ENCODE measurements at regions not wholly inside any gene's neighbourhood (a gene's known extent, or its start where the extent isn't known, plus 50 kb on each side); places are given as distances from the start of the nearest gene placed in this dataset.
"Not testable (repeated sequence)": the region's sequence is repeated elsewhere in the genome, so short reads cannot be mapped to it uniquely, and the experiment has no call there.

GRCh38 chr2:107462181-107462580, 364.5 kb upstream of the RGPD4 start:
- DNase-seq (ENCODE audit: low read depth), result no peak

- no peak for DNase-seq (ENCODE audit: low read depth)
Measured at GRCh38 chr2:107466241-107466640, 360.5 kb upstream of the RGPD4 start.

GRCh38 chr2:107466984-107467773, 359.5 kb upstream of the RGPD4 start:
- DNase-seq (ENCODE audit: low read depth), result no peak

- no peak for DNase-seq (ENCODE audit: low read depth)
Measured at GRCh38 chr2:107469437-107469995, 357.2 kb upstream of the RGPD4 start.

GRCh38 chr2:107473150-107473549, 353.5 kb upstream of the RGPD4 start:
- DNase-seq (ENCODE audit: low read depth), result no peak

- DNase-seq (ENCODE audit: low read depth), result no peak
Measured at GRCh38 chr2:107475859-107476258, 350.8 kb upstream of the RGPD4 start.

GRCh38 chr2:107502539-107502938, 324.2 kb upstream of the RGPD4 start:
- DNase-seq (ENCODE audit: low read depth), result no peak

DNA sequence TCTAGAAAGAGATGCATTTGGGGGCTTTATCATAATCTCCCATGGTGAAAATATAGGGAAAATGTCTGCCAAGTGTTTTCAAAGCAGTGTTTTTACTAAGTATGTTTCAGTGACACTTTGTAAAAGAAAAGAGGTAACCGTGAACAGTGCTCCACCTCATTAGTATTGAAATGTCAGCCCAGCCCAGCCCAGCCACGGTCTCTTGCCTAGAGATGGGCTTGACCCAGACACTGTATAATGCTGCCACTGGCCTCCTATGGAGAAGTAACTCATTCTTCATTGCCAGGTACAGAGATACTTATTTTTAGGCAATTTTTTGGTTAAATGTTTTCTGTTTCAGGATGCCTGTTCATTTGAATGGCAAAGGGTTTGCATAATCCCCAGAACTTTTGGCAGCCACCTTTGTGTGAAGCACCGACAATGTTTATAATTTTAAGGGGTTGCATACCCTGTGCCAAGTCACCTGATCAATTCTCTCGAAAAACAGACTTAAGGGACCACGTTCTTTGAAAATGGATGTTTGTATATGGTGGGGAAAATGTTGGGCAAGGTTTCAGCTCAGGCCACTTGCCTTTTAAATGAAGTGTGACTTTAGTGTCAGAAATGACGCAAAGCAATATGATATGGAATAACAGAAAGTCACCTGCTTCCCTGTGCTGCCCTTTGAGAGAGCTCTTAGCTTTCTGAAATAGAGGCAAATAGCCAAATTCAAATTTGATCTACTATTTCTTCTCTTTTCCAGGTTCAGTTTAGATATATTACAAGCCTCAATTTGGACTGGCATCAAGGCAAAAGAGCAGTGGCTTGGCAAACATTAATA, 314.5 kb upstream of the RGPD4 start:
- DNase-seq (ENCODE audit: low read depth), result no peak

GRCh38 chr2:107525406-107525805, 301.3 kb upstream of the RGPD4 start:
- DNase-seq (ENCODE audit: low read depth), result no peak

- no peak for DNase-seq (ENCODE audit: low read depth)
Measured at GRCh38 chr2:107529146-107529545, 297.5 kb upstream of the RGPD4 start.

DNA sequence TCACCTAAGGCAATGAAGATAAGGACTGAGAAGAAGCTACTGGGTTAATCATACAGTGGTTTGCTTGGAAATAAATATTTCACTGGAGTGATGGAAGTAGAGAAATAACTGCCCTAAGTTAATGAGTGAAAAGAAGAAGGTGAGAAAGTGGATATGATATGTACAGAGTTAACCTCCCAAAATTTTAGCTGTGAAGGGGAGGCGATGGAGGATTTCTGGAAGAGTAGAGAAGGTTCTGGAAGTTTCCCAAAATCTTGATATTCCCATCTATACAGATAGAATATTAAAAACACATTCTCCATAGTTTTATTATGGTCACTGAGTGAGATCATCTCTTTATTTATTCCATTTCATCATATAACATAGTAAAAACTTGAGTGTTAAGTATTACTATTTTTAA, 296.6 kb upstream of the RGPD4 start:
- DNase-seq (ENCODE audit: low read depth), result no peak

DNA sequence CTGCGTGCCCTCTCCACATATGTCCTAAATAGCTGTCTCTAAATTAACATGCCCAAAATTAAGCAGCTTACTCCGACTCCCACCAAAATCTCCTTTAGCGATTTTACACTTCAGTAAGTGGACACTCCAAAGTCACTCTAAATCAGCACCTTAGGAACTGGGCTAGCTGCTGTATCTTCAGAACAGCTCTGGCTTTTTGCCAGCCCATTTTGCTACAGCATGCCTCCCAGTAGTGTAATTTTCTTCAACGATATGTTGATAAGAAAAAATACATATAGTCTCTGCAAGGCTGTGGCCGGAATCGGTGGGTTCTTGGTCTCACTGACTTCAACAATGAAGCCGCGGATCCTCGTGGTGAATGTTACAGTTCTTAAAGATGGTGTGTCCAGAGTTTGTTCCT, 291.8 kb upstream of the RGPD4 start:
- no peak for DNase-seq (ENCODE audit: low read depth)

GRCh38 chr2:107535905-107536689, 290.6 kb upstream of the RGPD4 start:
- not testable (repeated sequence) for DNase-seq (ENCODE audit: low read depth)

- DNase-seq (ENCODE audit: low read depth), result no peak
Measured at GRCh38 chr2:107542314-107542740, 284.4 kb upstream of the RGPD4 start.

DNA sequence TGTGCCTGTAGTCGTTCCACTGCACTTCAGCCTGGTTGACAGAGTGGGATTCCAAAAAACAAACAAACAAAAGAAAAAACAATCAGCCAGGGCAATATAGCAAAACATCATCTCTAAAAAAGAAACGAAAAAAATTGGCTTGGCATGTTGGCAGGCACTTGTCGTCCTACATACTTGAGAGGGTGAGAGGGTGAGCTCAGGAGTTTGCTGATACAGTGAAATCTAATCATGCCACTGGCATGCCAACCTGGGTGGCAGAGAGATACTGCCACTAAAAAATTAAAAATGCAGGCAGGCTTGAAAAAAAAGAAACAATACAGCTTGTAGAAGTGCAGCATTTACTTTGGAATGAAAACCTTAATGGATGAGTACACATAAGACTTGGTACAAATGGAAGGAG, 282.9 kb upstream of the RGPD4 start:
- DNase-seq (ENCODE audit: low read depth), result no peak

DNA sequence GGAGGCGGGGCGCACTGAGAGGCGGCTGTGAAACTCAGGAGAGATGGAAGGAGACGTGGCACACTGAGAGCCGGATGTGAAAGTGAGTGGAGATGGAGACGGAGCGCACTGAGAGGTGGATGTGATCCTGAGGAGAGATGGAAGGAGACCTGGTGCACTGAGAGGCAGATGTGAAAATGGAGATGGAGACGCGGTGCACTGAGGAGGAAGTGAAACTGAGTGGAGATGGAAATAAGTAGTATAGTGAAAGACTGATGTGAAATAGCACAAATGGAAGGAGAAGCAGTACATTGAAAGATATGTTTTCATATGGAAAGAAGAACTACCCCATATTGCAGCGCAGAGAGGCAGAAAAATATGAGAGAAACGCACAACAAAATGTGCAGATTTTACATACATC, 281.6 kb upstream of the RGPD4 start:
- DNase-seq (ENCODE audit: low read depth), result no peak

- DNase-seq (ENCODE audit: low read depth), result no peak
Measured at GRCh38 chr2:107545851-107546250, 280.8 kb upstream of the RGPD4 start.

DNA sequence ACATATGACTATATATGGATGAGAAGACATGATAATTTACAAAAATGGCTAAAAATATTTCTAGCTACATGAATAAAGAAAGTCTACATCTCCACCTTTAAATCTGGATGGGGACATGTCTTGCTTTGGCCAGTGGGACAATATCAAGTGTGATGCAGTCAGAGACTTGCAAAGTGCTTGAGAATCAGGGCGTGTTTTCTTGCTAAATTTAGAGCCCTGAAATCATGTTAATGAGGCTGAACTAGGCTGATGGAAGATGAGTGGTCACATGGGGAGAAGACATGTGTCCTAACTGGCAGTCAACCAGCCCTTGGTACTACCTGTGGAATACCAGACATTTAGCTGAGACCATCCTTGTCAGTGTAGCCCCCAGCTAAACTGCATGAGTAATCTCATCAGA, 278.5 kb upstream of the RGPD4 start:
- no peak for DNase-seq (ENCODE audit: low read depth)

DNA sequence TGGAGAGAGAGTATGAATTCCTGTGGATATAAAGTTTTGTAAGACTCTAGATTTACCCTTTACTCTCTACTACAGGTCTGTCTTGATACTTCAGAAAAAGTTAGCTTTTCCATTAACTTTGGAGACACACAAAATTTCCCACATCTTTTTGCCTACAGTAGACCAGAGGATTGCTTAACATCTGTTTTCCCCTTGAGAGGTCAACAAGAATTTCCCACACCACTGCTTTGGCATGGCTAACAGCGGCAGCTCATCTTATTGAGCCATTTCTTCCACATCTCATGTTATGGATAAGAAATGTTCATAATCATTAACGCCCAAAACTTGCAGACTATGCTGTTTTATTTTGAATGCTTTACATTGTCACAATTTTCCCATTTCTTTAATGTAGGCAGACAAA, 273.6 kb upstream of the RGPD4 start:
- DNase-seq (ENCODE audit: low read depth), result no peak

DNA sequence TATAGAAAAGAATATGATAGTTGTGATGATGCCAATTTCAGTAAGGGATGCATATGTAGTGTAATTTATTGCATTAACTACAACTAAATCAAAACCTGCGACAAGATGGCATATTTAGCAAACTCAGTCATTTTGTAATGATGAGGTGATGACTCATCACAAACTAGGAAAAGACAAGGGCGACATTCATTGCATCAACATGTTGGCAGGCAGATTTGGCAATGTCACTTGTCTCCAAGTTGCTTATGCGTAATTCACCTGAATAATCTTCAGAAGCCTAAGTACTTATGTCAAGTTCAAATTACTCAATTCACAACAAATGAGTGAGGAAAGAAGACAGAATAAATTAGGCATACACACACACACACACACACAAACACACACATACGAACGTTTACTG, 273.2 kb upstream of the RGPD4 start:
- DNase-seq (ENCODE audit: low read depth), result no peak

GRCh38 chr2:107556038-107556627, 270.6 kb upstream of the RGPD4 start:
- no peak for DNase-seq (ENCODE audit: low read depth)

- no peak for DNase-seq (ENCODE audit: low read depth)
Measured at GRCh38 chr2:107558295-107558694, 268.4 kb upstream of the RGPD4 start.
